ENCODE measurements at regions not wholly inside any gene's neighbourhood (a gene's known extent, or its start where the extent isn't known, plus 50 kb on each side); places are given as distances from the start of the nearest gene placed in this dataset.

DNA sequence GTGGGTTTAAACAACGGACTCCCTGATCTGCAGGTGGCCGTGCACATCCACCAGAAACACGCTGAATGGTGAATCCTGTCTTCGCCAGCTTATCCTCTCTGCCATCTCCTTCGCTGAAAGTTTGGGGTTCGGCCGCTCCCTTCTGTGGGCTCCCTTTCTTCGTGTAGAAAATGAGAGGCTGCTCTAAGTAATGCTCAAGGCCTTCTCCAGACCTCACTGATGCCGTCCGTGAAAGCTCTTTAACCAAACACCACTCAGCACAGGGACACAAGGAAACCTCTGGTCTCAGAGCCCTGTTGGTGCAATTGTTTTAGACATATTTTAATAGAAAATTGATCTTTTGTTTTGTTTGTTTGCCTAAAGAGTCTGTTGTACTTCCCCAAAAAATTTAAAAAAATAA, 596.5 kb downstream of the IRX1 start:
- TF ChIP-seq CREB1 (IDR thresholded peaks at IDR 0.05; ENCODE audit: low read depth) (no peak), EP300 (IDR thresholded peaks at IDR 0.05; ENCODE audit: borderline replicate concordance) (no peak)
- TF ChIP-seq, protein P1, sequence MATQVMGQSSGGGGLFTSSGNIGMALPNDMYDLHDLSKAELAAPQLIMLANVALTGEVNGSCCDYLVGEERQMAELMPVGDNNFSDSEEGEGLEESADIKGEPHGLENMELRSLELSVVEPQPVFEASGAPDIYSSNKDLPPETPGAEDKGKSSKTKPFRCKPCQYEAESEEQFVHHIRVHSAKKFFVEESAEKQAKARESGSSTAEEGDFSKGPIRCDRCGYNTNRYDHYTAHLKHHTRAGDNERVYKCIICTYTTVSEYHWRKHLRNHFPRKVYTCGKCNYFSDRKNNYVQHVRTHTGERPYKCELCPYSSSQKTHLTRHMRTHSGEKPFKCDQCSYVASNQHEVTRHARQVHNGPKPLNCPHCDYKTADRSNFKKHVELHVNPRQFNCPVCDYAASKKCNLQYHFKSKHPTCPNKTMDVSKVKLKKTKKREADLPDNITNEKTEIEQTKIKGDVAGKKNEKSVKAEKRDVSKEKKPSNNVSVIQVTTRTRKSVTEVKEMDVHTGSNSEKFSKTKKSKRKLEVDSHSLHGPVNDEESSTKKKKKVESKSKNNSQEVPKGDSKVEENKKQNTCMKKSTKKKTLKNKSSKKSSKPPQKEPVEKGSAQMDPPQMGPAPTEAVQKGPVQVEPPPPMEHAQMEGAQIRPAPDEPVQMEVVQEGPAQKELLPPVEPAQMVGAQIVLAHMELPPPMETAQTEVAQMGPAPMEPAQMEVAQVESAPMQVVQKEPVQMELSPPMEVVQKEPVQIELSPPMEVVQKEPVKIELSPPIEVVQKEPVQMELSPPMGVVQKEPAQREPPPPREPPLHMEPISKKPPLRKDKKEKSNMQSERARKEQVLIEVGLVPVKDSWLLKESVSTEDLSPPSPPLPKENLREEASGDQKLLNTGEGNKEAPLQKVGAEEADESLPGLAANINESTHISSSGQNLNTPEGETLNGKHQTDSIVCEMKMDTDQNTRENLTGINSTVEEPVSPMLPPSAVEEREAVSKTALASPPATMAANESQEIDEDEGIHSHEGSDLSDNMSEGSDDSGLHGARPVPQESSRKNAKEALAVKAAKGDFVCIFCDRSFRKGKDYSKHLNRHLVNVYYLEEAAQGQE (IDR thresholded peaks at IDR 0.05; ENCODE audit: low read depth) = no peak

GRCh38 chr5:4196744-4197143, 601.1 kb downstream of the IRX1 start:
- TF ChIP-seq, protein P2, sequence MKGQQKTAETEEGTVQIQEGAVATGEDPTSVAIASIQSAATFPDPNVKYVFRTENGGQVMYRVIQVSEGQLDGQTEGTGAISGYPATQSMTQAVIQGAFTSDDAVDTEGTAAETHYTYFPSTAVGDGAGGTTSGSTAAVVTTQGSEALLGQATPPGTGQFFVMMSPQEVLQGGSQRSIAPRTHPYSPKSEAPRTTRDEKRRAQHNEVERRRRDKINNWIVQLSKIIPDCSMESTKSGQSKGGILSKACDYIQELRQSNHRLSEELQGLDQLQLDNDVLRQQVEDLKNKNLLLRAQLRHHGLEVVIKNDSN (IDR thresholded peaks at IDR 0.05) = no peak
- no peak for TF ChIP-seq RAD21 (IDR thresholded peaks at IDR 0.05; ENCODE audit: low read depth)
- TF ChIP-seq EGR1 (IDR thresholded peaks at IDR 0.05) = no peak
- no peak for TF ChIP-seq TEAD4 (IDR thresholded peaks at IDR 0.05)
- TF ChIP-seq CEBPB (IDR thresholded peaks at IDR 0.05) = no peak
- no peak for TF ChIP-seq TAF1 (IDR thresholded peaks at IDR 0.05; ENCODE audit: low read depth)
- no peak for TF ChIP-seq EP300 (IDR thresholded peaks at IDR 0.05; ENCODE audit: borderline replicate concordance)
- no peak for TF ChIP-seq TCF12 (IDR thresholded peaks at IDR 0.05; ENCODE audit: low read depth)
- no peak for TF ChIP-seq FOXM1 (IDR thresholded peaks at IDR 0.05; ENCODE audit: borderline replicate concordance, low read depth)
- no peak for TF ChIP-seq CREB1 (IDR thresholded peaks at IDR 0.05; ENCODE audit: low read depth)
- no peak for TF ChIP-seq NFIC (IDR thresholded peaks at IDR 0.05)
- no peak for TF ChIP-seq YY1 (IDR thresholded peaks at IDR 0.05; ENCODE audit: low read depth)
- TF ChIP-seq, protein P1 (IDR thresholded peaks at IDR 0.05; ENCODE audit: low read depth) = no peak
- TF ChIP-seq MAX (IDR thresholded peaks at IDR 0.05) = no peak
- no peak for TF ChIP-seq ZBTB7A (IDR thresholded peaks at IDR 0.05; ENCODE audit: low read depth)

GRCh38 chr5:4197151-4197550, 601.5 kb downstream of the IRX1 start:
- no peak for TF ChIP-seq TEAD4 (IDR thresholded peaks at IDR 0.05)
- TF ChIP-seq CEBPB (IDR thresholded peaks at IDR 0.05) = no peak
- no peak for TF ChIP-seq YY1 (IDR thresholded peaks at IDR 0.05; ENCODE audit: low read depth)
- no peak for TF ChIP-seq ZBTB7A (IDR thresholded peaks at IDR 0.05; ENCODE audit: low read depth)
- TF ChIP-seq NFIC (IDR thresholded peaks at IDR 0.05) = no peak
- TF ChIP-seq, protein P2 (IDR thresholded peaks at IDR 0.05) = no peak
- no peak for TF ChIP-seq FOXM1 (IDR thresholded peaks at IDR 0.05; ENCODE audit: borderline replicate concordance, low read depth)
- no peak for TF ChIP-seq EGR1 (IDR thresholded peaks at IDR 0.05)
- TF ChIP-seq, protein P1 (IDR thresholded peaks at IDR 0.05; ENCODE audit: low read depth) = no peak
- TF ChIP-seq MAX (IDR thresholded peaks at IDR 0.05) = no peak
- TF ChIP-seq EP300 (IDR thresholded peaks at IDR 0.05; ENCODE audit: borderline replicate concordance) = no peak
- no peak for TF ChIP-seq TCF12 (IDR thresholded peaks at IDR 0.05; ENCODE audit: low read depth)
- no peak for TF ChIP-seq RAD21 (IDR thresholded peaks at IDR 0.05; ENCODE audit: low read depth)
- TF ChIP-seq CREB1 (IDR thresholded peaks at IDR 0.05; ENCODE audit: low read depth) = no peak
- TF ChIP-seq TAF1 (IDR thresholded peaks at IDR 0.05; ENCODE audit: low read depth) = no peak

DNA sequence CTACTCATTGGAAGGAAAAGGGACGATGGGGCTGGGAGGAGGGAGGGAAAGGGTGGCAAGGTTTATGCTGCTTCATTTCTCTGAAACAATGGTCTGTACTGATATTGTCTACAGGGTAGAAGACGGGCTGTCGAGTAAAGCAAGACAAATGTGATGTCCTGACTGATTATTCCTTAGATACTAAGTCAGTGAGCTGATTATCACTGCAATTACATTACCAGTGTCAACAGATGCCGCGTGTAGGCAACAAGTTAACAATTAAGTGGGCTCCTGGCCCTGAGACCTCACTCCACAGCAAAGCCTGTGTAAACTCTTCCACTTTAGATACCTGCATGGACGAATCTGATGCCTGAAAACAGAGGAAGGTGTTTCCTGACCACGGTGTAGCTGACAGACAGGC, 602.8 kb downstream of the IRX1 start:
- TF ChIP-seq TCF12 (IDR thresholded peaks at IDR 0.05; ENCODE audit: low read depth) (no peak), FOXM1 (IDR thresholded peaks at IDR 0.05; ENCODE audit: borderline replicate concordance, low read depth) (no peak), TEAD4 (IDR thresholded peaks at IDR 0.05) (no peak), MAX (IDR thresholded peaks at IDR 0.05) (no peak), NFIC (IDR thresholded peaks at IDR 0.05) (no peak), EGR1 (IDR thresholded peaks at IDR 0.05) (no peak), CEBPB (IDR thresholded peaks at IDR 0.05) (no peak), ZBTB7A (IDR thresholded peaks at IDR 0.05; ENCODE audit: low read depth) (no peak), CREB1 (IDR thresholded peaks at IDR 0.05; ENCODE audit: low read depth) (no peak), TAF1 (IDR thresholded peaks at IDR 0.05; ENCODE audit: low read depth) (no peak), RAD21 (IDR thresholded peaks at IDR 0.05; ENCODE audit: low read depth) (no peak), YY1 (IDR thresholded peaks at IDR 0.05; ENCODE audit: low read depth) (no peak), EP300 (IDR thresholded peaks at IDR 0.05; ENCODE audit: borderline replicate concordance) (no peak)
- TF ChIP-seq, protein P2 (IDR thresholded peaks at IDR 0.05) = no peak
- TF ChIP-seq, protein P1 (IDR thresholded peaks at IDR 0.05; ENCODE audit: low read depth) = no peak

All from Ishikawa (cell line).